ENCODE measurements at regions not wholly inside any gene's neighbourhood (a gene's known extent, or its start where the extent isn't known, plus 50 kb on each side); places are given as distances from the start of the nearest gene placed in this dataset.
"Not testable (repeated sequence)": the region's sequence is repeated elsewhere in the genome, so short reads cannot be mapped to it uniquely, and the experiment has no call there.

- Histone ChIP-seq H3K9ac (peak overlapping the region; percentile 31 to 80 (median 67)), H3K4me2 (peak overlapping the region; percentile 65 to 87 (median 83)), H3K36me3 (peaks cover 23 to 53% (median 34%) of the 10 kb centered on the region in 11 experiments; a peak in 21 of 22 replicates), H3K9me3 (replicated peaks in 1 of 11) (peaks cover 0 to 26% (median 10%) of the 10 kb centered on the region in 11 experiments; a peak in 13 of 22 replicates), H3K27ac (peak overlapping the region; percentile 65 to 99 (median 91)), H4K20me1 (peaks cover 0 to 5% (median 0%) of the 10 kb centered on the region in 11 experiments; a peak in 2 of 22 replicates), H3K4me3 (peak overlapping the region in 1 of 10 experiments; percentile 20; a peak in 2 of 20 replicates), H3K4me1 (peaks cover 72 to 98% (median 93%) of the 10 kb centered on the region in 10 experiments), H3K27me3 (no peaks in the 10 kb centered on the region)
- TF ChIP-seq Cebpa-rat (IDR thresholded peaks at IDR 0.05): no peak
Measured at GRCh38 chr7:104956753-104957450, 57.1 kb upstream of the KMT2E start.

- Histone ChIP-seq H3K9ac (peak overlapping the region in 7 of 11 experiments; percentile 9 to 80 (median 28); a peak in 7 of 22 replicates), H3K27ac (peak overlapping the region; percentile 33 to 99 (median 91); a peak in 20 of 22 replicates), H3K4me1 (peaks cover 64 to 98% (median 91%) of the 10 kb centered on the region in 10 experiments), H3K4me2 (peak overlapping the region; percentile 65 to 87 (median 83)), H4K20me1 (peaks cover 0 to under 1% (median 0%) of the 10 kb centered on the region in 11 experiments; a peak in 1 of 22 replicates), H3K4me3 (no peak overlapping the region), H3K9me3 (replicated peaks in 1 of 11) (peaks cover 0 to 27% (median 17%) of the 10 kb centered on the region in 11 experiments; a peak in 17 of 22 replicates), H3K36me3 (peaks cover 25 to 53% (median 37%) of the 10 kb centered on the region in 11 experiments), H3K27me3 (no peaks in the 10 kb centered on the region)
- TF ChIP-seq Cebpa-rat (IDR thresholded peaks at IDR 0.05): no peak
Measured at GRCh38 chr7:104958371-104958865, 55.6 kb upstream of the KMT2E start.

- Histone ChIP-seq H3K36me3 (peaks cover 28 to 54% (median 38%) of the 10 kb centered on the region in 11 experiments), H3K4me3 (0 out of 20 replicates have a peak overlapping the region, but pooled peaks of 1 of the 10 experiments have one; percentile 24), H3K4me1 (peaks cover 62 to 98% (median 91%) of the 10 kb centered on the region in 10 experiments), H3K27ac (peak overlapping the region in 9 of 11 experiments; percentile 40 to 99 (median 91); a peak in 17 of 22 replicates), H3K9me3 (replicated peaks in 1 of 11) (peaks cover 0 to 37% (median 28%) of the 10 kb centered on the region in 11 experiments; a peak in 17 of 22 replicates), H3K4me2 (peak overlapping the region in 6 of 11 experiments; percentile 42 to 87 (median 82); a peak in 10 of 22 replicates)
- H3K27me3 ChIP-seq, H3K9ac ChIP-seq, H4K20me1 ChIP-seq: not testable (repeated sequence)
Measured at GRCh38 chr7:104959483-104959882, 54.5 kb upstream of the KMT2E start.

GRCh38 chr7:104960741-104961448 is 53.1 kb upstream of the KMT2E start:
- peak; percentile 93 to 99 (median 97) for TF ChIP-seq Cebpa-rat (IDR thresholded peaks at IDR 0.05)
- Histone ChIP-seq H3K4me1 (peaks cover 51 to 93% (median 82%) of the 10 kb centered on the region in 10 experiments), H3K27me3 (no peaks in the 10 kb centered on the region), H3K9ac (peak overlapping the region; percentile 57 to 87 (median 82)), H3K4me3 (peak overlapping the region in 3 of 10 experiments; percentile 1 to 47 (median 14); a peak in 3 of 20 replicates), H4K20me1 (no peaks in the 10 kb centered on the region), H3K9me3 (replicated peaks in 1 of 11) (peaks cover 0 to 44% (median 31%) of the 10 kb centered on the region in 11 experiments; a peak in 17 of 22 replicates), H3K4me2 (peak overlapping the region; percentile 28 to 92 (median 80)), H3K27ac (peak overlapping the region; percentile 74 to 99 (median 94)), H3K36me3 (peaks cover 42 to 58% (median 52%) of the 10 kb centered on the region in 11 experiments)

- H3K27me3 ChIP-seq: no peaks in the 10 kb centered on the region
- H3K27ac ChIP-seq: peak overlapping the region; percentile 74 to 99 (median 94)
- peak overlapping the region in 5 of 10 experiments; percentile 10 to 41 (median 24); a peak in 7 of 20 replicates for H3K4me3 ChIP-seq
- H3K36me3 ChIP-seq: peaks cover 51 to 65% (median 59%) of the 10 kb centered on the region in 11 experiments
- H3K9ac ChIP-seq: peak overlapping the region; percentile 57 to 87 (median 82); a peak in 19 of 22 replicates
- H3K4me1 ChIP-seq: peaks cover 41 to 90% (median 73%) of the 10 kb centered on the region in 10 experiments
- no peak for TF ChIP-seq Cebpa-rat (IDR thresholded peaks at IDR 0.05)
- peak overlapping the region; percentile 28 to 92 (median 80) for H3K4me2 ChIP-seq
- H4K20me1 ChIP-seq: peaks cover 0 to 4% (median 0%) of the 10 kb centered on the region in 11 experiments; a peak in 1 of 22 replicates
- peaks cover 0 to 44% (median 31%) of the 10 kb centered on the region in 11 experiments; a peak in 17 of 22 replicates for H3K9me3 ChIP-seq (replicated peaks in 1 of 11)
Measured at GRCh38 chr7:104961821-104962220, 52.2 kb upstream of the KMT2E start.

GRCh38 chr7:104962781-104963180 is 51.2 kb upstream of the KMT2E start:
- H3K4me1 ChIP-seq: peaks cover 32 to 90% (median 73%) of the 10 kb centered on the region in 10 experiments
- H4K20me1 ChIP-seq: peaks cover 0 to 13% (median 0%) of the 10 kb centered on the region in 11 experiments; a peak in 3 of 22 replicates
- H3K36me3 ChIP-seq: peaks cover 61 to 75% (median 68%) of the 10 kb centered on the region in 11 experiments
- peak overlapping the region in 8 of 11 experiments; percentile 81 to 87 (median 84); a peak in 12 of 22 replicates for H3K9ac ChIP-seq
- peak overlapping the region; percentile 74 to 99 (median 94) for H3K27ac ChIP-seq
- H3K9me3 ChIP-seq (replicated peaks in 1 of 11): peaks cover 0 to 44% (median 31%) of the 10 kb centered on the region in 11 experiments; a peak in 17 of 22 replicates
- no peaks in the 10 kb centered on the region for H3K27me3 ChIP-seq
- H3K4me3 ChIP-seq: peak overlapping the region in 5 of 10 experiments; percentile 10 to 41 (median 24); a peak in 7 of 20 replicates
- H3K4me2 ChIP-seq: peak overlapping the region in 8 of 11 experiments; percentile 75 to 92 (median 86); a peak in 15 of 22 replicates
- no peak for TF ChIP-seq Cebpa-rat (IDR thresholded peaks at IDR 0.05)

- no peak for TF ChIP-seq Cebpa-rat (IDR thresholded peaks at IDR 0.05)
- peaks cover 0 to 14% (median 0%) of the 10 kb centered on the region in 11 experiments; a peak in 3 of 22 replicates for H4K20me1 ChIP-seq
- H3K27me3 ChIP-seq: no peaks in the 10 kb centered on the region
- peaks cover 65 to 79% (median 72%) of the 10 kb centered on the region in 11 experiments for H3K36me3 ChIP-seq
- peak overlapping the region in 5 of 10 experiments; percentile 3 to 31 (median 14); a peak in 6 of 20 replicates for H3K4me3 ChIP-seq
- peaks cover 25 to 90% (median 68%) of the 10 kb centered on the region in 10 experiments for H3K4me1 ChIP-seq
- peaks cover 0 to 43% (median 31%) of the 10 kb centered on the region in 11 experiments; a peak in 17 of 22 replicates for H3K9me3 ChIP-seq (replicated peaks in 1 of 11)
- H3K27ac ChIP-seq: peak overlapping the region in 10 of 11 experiments; percentile 18 to 99 (median 94); a peak in 16 of 22 replicates
- H3K9ac ChIP-seq: no peak overlapping the region
- H3K4me2 ChIP-seq: peak overlapping the region in 6 of 11 experiments; percentile 78 to 92 (median 90); a peak in 12 of 22 replicates
Measured at GRCh38 chr7:104963378-104963990, 50.5 kb upstream of the KMT2E start.

All from BLaER1 treated with 17β-estradiol and CSF1 and Interleukin-3, amounts not matched to agents 10 nM and 100 nM (cell line).